ENCODE measurements at regions not wholly inside any gene's neighbourhood (a gene's known extent, or its start where the extent isn't known, plus 50 kb on each side); places are given as distances from the start of the nearest gene placed in this dataset.

DNA sequence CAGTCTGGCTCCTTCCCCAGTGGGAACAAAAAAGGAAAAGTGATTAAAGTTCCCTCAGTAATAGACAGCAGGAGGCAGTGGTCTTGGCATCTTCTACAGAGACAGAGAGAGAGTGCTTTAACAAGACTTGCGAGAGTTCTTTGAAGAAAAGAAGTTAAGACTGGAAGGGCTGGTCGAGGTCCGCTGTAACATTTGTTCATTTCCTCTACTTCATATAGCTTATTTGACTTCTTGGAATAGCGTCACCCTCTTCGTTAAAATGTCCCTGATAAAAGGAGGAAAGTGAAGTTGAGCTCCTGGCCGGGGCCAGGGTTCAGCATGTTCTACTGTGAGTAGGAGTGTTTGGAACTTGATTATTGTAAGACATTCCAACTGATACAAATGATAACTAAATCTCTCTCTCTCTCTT is 179.8 kb downstream of the SLIT2 start:
- CTCF ChIA-PET: no interaction called here
- H3K9me3 ChIP-seq (ENCODE audit: control insufficient read depth in 1 of 2, insufficient read depth in 1 of 2, low read length in 2 of 2): no peaks in the 10 kb centered on the region
- no peaks in the 10 kb centered on the region for H3K27me3 Mint-ChIP-seq

DNA sequence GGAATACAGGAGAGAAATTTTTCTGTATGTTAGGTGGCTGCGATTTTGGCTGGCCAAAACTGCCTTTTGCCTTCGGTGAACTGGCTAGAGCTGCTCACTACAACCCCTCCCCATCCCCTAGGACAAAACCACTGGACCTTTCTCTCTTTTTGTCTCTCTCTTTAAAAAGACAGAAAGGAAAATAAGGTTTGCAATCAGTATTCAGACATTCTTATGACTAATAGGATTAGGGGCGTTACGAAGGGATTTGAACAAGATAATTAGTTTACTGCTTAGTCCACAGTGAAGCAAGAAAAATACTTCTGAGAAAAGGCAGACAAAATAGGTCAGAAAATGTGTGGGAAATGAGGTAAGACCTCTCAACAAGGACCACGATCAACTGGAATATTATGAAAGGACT is 180.4 kb downstream of the SLIT2 start:
- H3K4me1 Mint-ChIP-seq (ENCODE audit: low read depth): no peaks in the 10 kb centered on the region
- TF ChIP-seq, protein P1, sequence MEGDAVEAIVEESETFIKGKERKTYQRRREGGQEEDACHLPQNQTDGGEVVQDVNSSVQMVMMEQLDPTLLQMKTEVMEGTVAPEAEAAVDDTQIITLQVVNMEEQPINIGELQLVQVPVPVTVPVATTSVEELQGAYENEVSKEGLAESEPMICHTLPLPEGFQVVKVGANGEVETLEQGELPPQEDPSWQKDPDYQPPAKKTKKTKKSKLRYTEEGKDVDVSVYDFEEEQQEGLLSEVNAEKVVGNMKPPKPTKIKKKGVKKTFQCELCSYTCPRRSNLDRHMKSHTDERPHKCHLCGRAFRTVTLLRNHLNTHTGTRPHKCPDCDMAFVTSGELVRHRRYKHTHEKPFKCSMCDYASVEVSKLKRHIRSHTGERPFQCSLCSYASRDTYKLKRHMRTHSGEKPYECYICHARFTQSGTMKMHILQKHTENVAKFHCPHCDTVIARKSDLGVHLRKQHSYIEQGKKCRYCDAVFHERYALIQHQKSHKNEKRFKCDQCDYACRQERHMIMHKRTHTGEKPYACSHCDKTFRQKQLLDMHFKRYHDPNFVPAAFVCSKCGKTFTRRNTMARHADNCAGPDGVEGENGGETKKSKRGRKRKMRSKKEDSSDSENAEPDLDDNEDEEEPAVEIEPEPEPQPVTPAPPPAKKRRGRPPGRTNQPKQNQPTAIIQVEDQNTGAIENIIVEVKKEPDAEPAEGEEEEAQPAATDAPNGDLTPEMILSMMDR (IDR thresholded peaks at IDR 0.05): no peak
- H3K27ac Mint-ChIP-seq: no peak overlapping the region

More for the DNA sequence above, 179.8 kb downstream of the SLIT2 start:
- DNase-seq (no peak), ATAC-seq (ENCODE audit: poor library complexity) (no peak)
- H3K36me3 Mint-ChIP-seq (ENCODE audit: low read depth): no peaks in the 10 kb centered on the region
- Histone ChIP-seq H3K36me3 (ENCODE audit: insufficient read depth, low read length) (no peaks in the 10 kb centered on the region), H3K27me3 (ENCODE audit: control insufficient read depth in 1 of 2, insufficient read depth in 2 of 2, low read length in 2 of 2) (no peaks in the 10 kb centered on the region), H3K27ac (ENCODE audit: low read depth in 1 of 2, low read length in 2 of 2) (no peak overlapping the region), H3K4me3 (ENCODE audit: low read length) (no peak overlapping the region), H3K4me1 (ENCODE audit: insufficient read depth, low read length) (no peaks in the 10 kb centered on the region)
- no peak overlapping the region for H3K4me3 Mint-ChIP-seq
- POLR2A ChIA-PET: no interaction called here
- intact Hi-C loops (cut with DNase I, micrococcal nuclease): no loop called here
- no peak overlapping the region for H3K27ac Mint-ChIP-seq
- no peaks in the 10 kb centered on the region for H3K9me3 Mint-ChIP-seq
- no peaks in the 10 kb centered on the region for H3K4me1 Mint-ChIP-seq (ENCODE audit: low read depth)
- TF ChIP-seq, protein P1 (IDR thresholded peaks at IDR 0.05): no peak

DNA sequence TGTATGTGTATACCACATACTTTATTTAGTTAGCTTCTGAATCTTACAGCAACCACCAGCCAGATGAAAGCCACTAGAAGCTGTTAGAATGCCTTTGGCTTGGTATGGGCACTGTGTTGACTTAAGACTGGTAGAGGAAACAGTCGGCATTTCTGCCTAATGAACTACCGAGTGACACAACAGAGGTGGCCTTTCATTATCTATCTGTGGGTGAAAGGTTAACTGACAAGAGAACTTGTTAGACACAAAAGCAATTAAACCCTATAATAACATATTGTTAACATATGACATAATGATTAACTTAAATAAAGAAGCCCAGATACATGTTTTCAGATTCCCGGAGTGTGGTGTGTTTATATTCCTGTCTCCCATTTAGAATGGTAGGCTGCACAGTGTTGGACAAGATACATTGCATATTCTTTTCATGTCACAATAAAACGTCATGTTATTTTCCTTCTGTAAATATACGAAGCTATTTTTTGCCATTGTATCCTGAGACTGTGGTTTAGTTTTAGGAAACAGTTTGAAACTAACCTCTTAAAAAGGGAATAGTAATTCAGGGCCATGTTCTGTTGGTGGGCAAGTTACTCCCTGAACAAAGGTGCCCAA is 181.5 kb downstream of the SLIT2 start:
- Mint-ChIP-seq H3K36me3 (ENCODE audit: low read depth) (no peaks in the 10 kb centered on the region), H3K27ac (no peak overlapping the region), H3K27me3 (no peaks in the 10 kb centered on the region), H3K4me1 (ENCODE audit: low read depth) (no peaks in the 10 kb centered on the region), H3K4me3 (no peak overlapping the region), H3K9me3 (no peaks in the 10 kb centered on the region)
- intact Hi-C loops (cut with DNase I, micrococcal nuclease): no loop called here
- Histone ChIP-seq H3K9me3 (ENCODE audit: control insufficient read depth in 1 of 2, insufficient read depth in 1 of 2, low read length in 2 of 2) (no peaks in the 10 kb centered on the region), H3K4me3 (ENCODE audit: low read length) (no peak overlapping the region), H3K4me1 (ENCODE audit: insufficient read depth, low read length) (no peaks in the 10 kb centered on the region), H3K36me3 (ENCODE audit: insufficient read depth, low read length) (no peaks in the 10 kb centered on the region), H3K27me3 (ENCODE audit: control insufficient read depth in 1 of 2, insufficient read depth in 2 of 2, low read length in 2 of 2) (no peaks in the 10 kb centered on the region), H3K27ac (ENCODE audit: low read depth in 1 of 2, low read length in 2 of 2) (no peak overlapping the region)
- ATAC-seq (ENCODE audit: poor library complexity): no peak
- TF ChIP-seq, protein P1 (IDR thresholded peaks at IDR 0.05): no peak
- ChIA-PET POLR2A (no interaction called here), CTCF (interaction anchor here (0.8 kb wide), 1 partner anchor 17 kb away, joined by 4 read pairs; no protein-coding TSS in a partner anchor)
- DNase-seq: no peak

More for the DNA sequence above, 180.4 kb downstream of the SLIT2 start:
- Mint-ChIP-seq H3K9me3 (no peaks in the 10 kb centered on the region), H3K27me3 (no peaks in the 10 kb centered on the region), H3K4me3 (no peak overlapping the region), H3K36me3 (ENCODE audit: low read depth) (no peaks in the 10 kb centered on the region)
- CTCF ChIA-PET: interaction anchor here (0.8 kb wide), 1 partner anchor 16 kb away, joined by 4 read pairs; no protein-coding TSS in a partner anchor
- H3K4me3 ChIP-seq (ENCODE audit: low read length): no peak overlapping the region
- no peaks in the 10 kb centered on the region for H3K9me3 ChIP-seq (ENCODE audit: control insufficient read depth in 1 of 2, insufficient read depth in 1 of 2, low read length in 2 of 2)
- ATAC-seq (ENCODE audit: poor library complexity) (no peak), DNase-seq (no peak)
- intact Hi-C loops (cut with DNase I, micrococcal nuclease): no loop called here
- no peaks in the 10 kb centered on the region for H3K27me3 ChIP-seq (ENCODE audit: control insufficient read depth in 1 of 2, insufficient read depth in 2 of 2, low read length in 2 of 2)
- POLR2A ChIA-PET: no interaction called here
- no peaks in the 10 kb centered on the region for H3K4me1 ChIP-seq (ENCODE audit: insufficient read depth, low read length)
- no peaks in the 10 kb centered on the region for H3K36me3 ChIP-seq (ENCODE audit: insufficient read depth, low read length)
- H3K27ac ChIP-seq (ENCODE audit: low read depth in 1 of 2, low read length in 2 of 2): no peak overlapping the region
